ENCODE measurements at regions not wholly inside any gene's neighbourhood (a gene's known extent, or its start where the extent isn't known, plus 50 kb on each side); places are given as distances from the start of the nearest gene placed in this dataset.

DNA sequence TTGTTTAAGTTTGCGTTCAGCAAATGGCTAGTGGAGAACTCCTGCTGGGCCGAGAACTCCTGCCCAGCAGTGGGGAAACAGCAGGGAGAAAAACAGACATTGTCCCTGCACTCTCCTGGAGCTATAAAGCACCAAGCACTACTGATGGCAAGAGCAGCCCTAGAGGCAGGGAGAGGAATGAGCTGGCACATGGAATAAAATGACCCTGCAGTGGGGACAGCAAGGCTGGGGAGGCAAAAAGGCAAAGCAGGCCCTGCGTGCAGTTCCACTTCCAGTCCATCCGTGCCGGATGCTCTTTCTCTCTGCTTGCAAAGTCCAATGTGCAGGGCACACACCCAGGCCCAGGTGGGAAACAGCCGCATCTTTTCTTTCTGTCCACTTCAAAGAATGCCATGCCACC lies 415.5 kb downstream of the LRATD1 start:
- TF ChIP-seq, protein P1, sequence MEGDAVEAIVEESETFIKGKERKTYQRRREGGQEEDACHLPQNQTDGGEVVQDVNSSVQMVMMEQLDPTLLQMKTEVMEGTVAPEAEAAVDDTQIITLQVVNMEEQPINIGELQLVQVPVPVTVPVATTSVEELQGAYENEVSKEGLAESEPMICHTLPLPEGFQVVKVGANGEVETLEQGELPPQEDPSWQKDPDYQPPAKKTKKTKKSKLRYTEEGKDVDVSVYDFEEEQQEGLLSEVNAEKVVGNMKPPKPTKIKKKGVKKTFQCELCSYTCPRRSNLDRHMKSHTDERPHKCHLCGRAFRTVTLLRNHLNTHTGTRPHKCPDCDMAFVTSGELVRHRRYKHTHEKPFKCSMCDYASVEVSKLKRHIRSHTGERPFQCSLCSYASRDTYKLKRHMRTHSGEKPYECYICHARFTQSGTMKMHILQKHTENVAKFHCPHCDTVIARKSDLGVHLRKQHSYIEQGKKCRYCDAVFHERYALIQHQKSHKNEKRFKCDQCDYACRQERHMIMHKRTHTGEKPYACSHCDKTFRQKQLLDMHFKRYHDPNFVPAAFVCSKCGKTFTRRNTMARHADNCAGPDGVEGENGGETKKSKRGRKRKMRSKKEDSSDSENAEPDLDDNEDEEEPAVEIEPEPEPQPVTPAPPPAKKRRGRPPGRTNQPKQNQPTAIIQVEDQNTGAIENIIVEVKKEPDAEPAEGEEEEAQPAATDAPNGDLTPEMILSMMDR (IDR thresholded peaks at IDR 0.05; ENCODE audit: control insufficient read depth, extremely low read depth, insufficient read depth), result no peak
- no peak overlapping the region for H3K4me3 ChIP-seq (ENCODE audit: low read depth, low read length)
- no peak for DNase-seq (ENCODE audit: low read depth)

DNA sequence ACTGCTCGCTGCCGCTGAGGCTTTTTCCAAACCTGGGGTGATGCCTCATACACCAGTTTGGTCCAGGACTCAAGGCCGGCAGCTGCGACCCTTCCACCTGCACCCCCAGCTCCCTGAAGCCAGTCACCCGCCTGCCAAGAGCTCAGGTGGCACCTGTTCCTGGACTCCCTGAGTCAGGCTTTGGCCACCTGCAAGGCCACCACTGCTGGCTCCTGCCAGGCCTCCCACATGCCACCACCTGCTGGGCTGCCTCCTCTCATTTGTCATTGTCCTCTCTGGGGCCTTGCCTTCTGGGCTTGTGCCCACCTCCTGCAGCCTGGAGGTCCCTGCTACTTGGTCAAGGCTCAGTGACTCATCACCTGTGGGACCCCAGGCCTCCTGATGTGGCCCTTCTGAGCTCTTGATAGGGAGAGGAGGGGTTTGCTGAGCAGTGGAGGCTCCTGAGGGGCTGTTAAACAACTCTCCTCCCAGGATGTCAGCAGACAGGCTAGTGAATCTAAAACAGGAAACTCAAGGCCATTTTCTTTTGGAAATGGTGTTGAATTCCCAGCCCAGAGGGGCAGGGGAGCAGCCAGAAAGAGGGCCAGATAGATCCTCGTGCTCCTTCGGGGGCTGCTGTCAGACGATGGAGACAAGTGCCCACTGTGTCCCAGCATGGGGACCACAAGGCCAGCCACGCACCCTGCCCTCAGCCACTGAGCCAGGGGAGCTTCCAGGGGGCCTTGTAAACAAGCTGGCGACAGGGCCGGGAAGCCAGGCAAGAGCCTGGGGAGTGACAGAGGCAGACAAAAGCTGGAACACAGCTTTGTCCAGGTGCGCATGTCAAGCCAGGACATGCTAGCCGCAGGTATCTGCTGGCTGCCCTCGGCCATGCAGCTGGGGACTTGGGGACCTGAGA lies 416.8 kb downstream of the LRATD1 start:
- no peak overlapping the region for H3K4me3 ChIP-seq (ENCODE audit: low read depth, low read length)
- TF ChIP-seq, protein P1 (IDR thresholded peaks at IDR 0.05; ENCODE audit: control insufficient read depth, extremely low read depth, insufficient read depth), result no peak
- DNase-seq (ENCODE audit: low read depth), result no peak

DNA sequence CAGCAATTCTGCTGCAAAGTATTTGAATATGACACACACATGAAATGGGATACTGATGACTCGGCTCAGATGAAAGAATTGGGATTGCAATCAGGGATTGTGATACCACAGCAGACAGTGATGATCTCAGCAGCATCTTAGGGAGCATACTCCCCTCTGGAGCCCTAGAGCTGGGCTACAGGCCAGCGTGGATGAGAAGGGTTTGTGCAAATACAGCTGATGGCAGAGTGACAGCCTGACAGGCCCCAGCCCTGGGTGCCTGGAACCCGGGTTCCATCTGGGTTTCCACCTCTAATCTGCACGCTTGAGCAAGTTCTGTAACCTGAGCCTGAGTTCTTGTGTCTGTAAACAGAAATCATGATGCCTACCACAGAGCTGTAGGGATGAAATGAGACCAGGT lies 418.0 kb downstream of the LRATD1 start:
- TF ChIP-seq, protein P1 (IDR thresholded peaks at IDR 0.05; ENCODE audit: control insufficient read depth, extremely low read depth, insufficient read depth), result no peak
- H3K4me3 ChIP-seq (ENCODE audit: low read depth, low read length), result no peak overlapping the region
- DNase-seq (ENCODE audit: low read depth), result no peak

DNA sequence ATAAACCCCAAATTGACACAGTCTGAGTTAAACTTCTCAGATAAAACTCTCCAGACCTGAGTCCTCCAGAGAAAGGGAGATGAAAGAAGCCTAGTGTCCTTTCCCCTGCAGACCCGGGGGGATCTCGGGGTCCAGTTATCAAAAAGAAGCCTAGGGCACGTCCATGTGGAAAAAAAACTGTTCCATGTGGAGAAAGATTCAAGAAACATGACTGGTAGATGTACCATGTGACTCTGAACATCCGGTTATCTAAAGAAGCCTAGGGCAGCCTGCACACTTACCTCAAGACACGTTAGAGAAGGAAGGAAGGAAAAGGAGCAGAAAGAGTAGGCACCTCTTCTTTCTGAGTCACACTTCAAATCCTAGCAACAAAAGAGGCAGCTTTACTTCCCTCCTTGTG lies 421.0 kb downstream of the LRATD1 start:
- no peak overlapping the region for H3K4me3 ChIP-seq (ENCODE audit: low read depth, low read length)
- DNase-seq (ENCODE audit: low read depth), result no peak
- TF ChIP-seq, protein P1 (IDR thresholded peaks at IDR 0.05; ENCODE audit: control insufficient read depth, extremely low read depth, insufficient read depth), result no peak

DNA sequence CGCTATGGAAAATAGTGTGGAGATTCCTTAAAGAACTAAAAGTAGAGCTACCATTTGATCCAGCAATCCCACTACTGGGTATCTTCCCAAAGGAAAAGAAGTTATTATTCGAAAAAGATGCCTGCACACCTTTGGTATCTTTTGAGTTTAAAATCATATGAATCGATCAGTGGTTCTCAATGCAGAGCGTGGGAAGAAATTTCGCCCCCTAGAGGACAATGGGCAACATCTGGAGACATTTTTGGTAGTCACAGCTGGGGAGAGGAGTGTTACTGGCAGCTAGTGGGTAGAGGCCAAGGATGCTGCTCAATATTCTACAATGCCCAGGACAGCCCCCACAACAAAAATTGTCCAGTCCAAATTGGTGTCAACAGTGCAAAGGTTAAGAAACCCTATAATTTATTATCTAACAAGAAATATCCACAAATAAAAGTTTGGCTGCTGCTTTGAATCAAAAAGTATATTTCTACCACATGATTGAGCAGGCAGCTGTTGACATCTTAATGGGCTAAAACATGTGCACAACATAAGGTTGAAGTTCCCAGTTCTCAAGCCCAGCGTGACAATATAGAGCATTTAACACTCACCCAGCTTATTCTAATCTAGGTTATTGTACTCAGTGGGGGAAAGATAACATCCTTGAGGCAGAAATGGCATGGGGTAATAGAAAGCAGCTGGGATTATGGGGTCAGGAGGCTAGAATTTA lies 425.7 kb downstream of the LRATD1 start:
- no peak overlapping the region for H3K4me3 ChIP-seq (ENCODE audit: low read depth, low read length)
- TF ChIP-seq, protein P1 (IDR thresholded peaks at IDR 0.05; ENCODE audit: control insufficient read depth, extremely low read depth, insufficient read depth), result peak; percentile 44; the same call in 1 of the 2 replicates
- DNase-seq (ENCODE audit: low read depth), result no peak

DNA sequence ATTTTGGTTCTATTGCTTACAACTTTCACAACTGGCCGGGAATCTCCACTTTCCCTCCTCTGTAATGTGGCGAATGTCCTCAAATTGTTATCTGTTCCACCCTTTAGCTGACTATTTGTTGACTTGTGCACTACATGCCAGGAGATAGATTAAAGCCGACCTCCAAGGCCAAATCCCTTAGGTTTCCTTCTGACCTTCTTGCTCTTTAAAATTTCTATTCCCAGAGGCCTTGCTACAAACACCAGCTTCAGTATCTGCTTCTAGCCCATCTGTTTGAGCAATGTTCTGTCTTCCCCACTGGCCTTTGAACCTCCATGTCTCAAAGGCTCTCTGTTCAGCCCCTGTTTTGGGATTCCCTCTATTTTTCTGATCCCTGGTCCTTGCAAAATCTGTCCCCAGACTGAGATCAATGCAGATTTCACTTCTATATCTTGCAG lies 426.2 kb downstream of the LRATD1 start:
- TF ChIP-seq, protein P1 (IDR thresholded peaks at IDR 0.05; ENCODE audit: control insufficient read depth, extremely low read depth, insufficient read depth), result no peak
- DNase-seq (ENCODE audit: low read depth), result no peak
- H3K4me3 ChIP-seq (ENCODE audit: low read depth, low read length), result no peak overlapping the region
